Spleen (tissue), 11 donors: ENCODE measurements at regions not wholly inside any gene's neighbourhood (a gene's known extent, or its start where the extent isn't known, plus 50 kb on each side); places are given as distances from the start of the nearest gene placed in this dataset.

ENCODE experiments used
- DNase-seq: peaks from one replicate; pipeline ENCODE4 v3.0.0-alpha.2; 2020
- H3K27ac ChIP-seq, 8 donors: fragments of 200-600 bp; sonication (generic) in 7 of 8; 1 replicate in 4 of 8; 2 replicates in 4 of 8; pipeline versions ENCODE4 v1.5.0 to v1.8.0; 2016 to 2021; ENCODE audit warnings: inconsistent platforms in 4 of 8, mild to moderate bottlenecking in 4 of 8, moderate library complexity in 1 of 8
- H3K27me3 ChIP-seq, 7 donors: fragments of 200-600 bp; sonication (generic) in 6 of 7; replicated peaks in 1 of 7; 1 replicate in 4 of 7; 2 replicates in 3 of 7; pipeline versions ENCODE4 v1.5.0 to v1.8.0; 2016 to 2021; ENCODE audit warnings: inconsistent platforms in 3 of 7, mild to moderate bottlenecking in 1 of 7
- H3K36me3 ChIP-seq, 6 donors: fragments of 200-600 bp; sonication (generic) in 5 of 6; 1 replicate in 4 of 6; 2 replicates in 2 of 6; pipeline versions ENCODE4 v1.5.0 to v1.8.0; 2016 to 2021; ENCODE audit warnings: inconsistent platforms in 2 of 6
- H3K4me1 ChIP-seq, 6 donors: fragments of 200-600 bp; sonication (generic) in 5 of 6; 1 replicate in 3 of 6; 2 replicates in 3 of 6; pipeline versions ENCODE4 v1.5.0 to v1.8.0; 2016 to 2021; ENCODE audit warnings: inconsistent platforms in 3 of 6
- H3K4me3 ChIP-seq, 8 donors: fragments of 200-600 bp; sonication (generic) in 7 of 8; 1 replicate in 4 of 8; 2 replicates in 4 of 8; pipeline versions ENCODE4 v1.5.0 to v1.8.0; 2016 to 2021; ENCODE audit warnings: inconsistent platforms in 4 of 8, mild to moderate bottlenecking in 4 of 8, moderate library complexity in 2 of 8
- H3K9me3 ChIP-seq, 8 donors: fragments of 200-600 bp; sonication (generic) in 7 of 8; 1 replicate in 4 of 8; 2 replicates in 4 of 8; pipeline versions ENCODE4 v1.5.0 to v1.8.0; 2016 to 2021; ENCODE audit warnings: inconsistent platforms in 4 of 8
- POLR2A ChIP-seq, 3 donors: fragments of 450-650 bp; IDR thresholded peaks; one replicate each; pipeline ENCODE4 v1.5.1; 2017; ENCODE audit warnings: antibody characterized with exemption in 3 of 3, mild to moderate bottlenecking in 1 of 3
- POLR2AphosphoS5 ChIP-seq, 3 donors: sonication (generic); formaldehyde crosslinking; IDR thresholded peaks; one replicate each; pipeline ENCODE4 v1.5.1; 2017; ENCODE audit warnings: antibody characterized with exemption in 3 of 3
- WGBS, 5 donors: extraction: QIAGEN DNeasy Blood & Tissue Kit in 3 of 5; methylation state at CpG; one replicate each; pipeline versions ENCODE4 v1.1.5 to v1.1.7; 2013 to 2018; 5-methylcytosine and 5-hydroxymethylcytosine counted together
- intact Hi-C: fragments of 100-400 bp; cut with DNase I; formaldehyde crosslinking; loops from one replicate; pipeline ENCODE4 v1.15.0; 2023; ENCODE audit warnings: low total_unique reads
- TF ChIP-seq, protein P1 (sequence below), 11 experiments: fragments of 200-600 bp in 7 of 11; fragments of 450-650 bp in 4 of 11; sonication (generic) in 4 of 11; IDR thresholded peaks in 8 of 11; conservative IDR thresholded peaks in 3 of 11; 1 replicate in 7 of 11; 2 replicates in 4 of 11; pipeline versions ENCODE4 v1.4.0 to v1.8.0; 2016 to 2021; ENCODE audit warnings: antibody characterized with exemption in 11 of 11, inconsistent platforms in 4 of 11, mild to moderate bottlenecking in 1 of 11
- donor health status: healthy with polysubstance abuse.
- donor health status: DM: no; HTN: no; CAD: no; lungs with moderate emphysema.
- donor health status: DM: no; HTN: no; CAD: no.
- donor health status: Bipolar disorder and iron deficiency.
- donor health status: healthy.
- donor health status: DM: no; HTN: no; CAD: no.
- donor health status: DM: yes; HTN: yes; CAD: no.

DNA sequence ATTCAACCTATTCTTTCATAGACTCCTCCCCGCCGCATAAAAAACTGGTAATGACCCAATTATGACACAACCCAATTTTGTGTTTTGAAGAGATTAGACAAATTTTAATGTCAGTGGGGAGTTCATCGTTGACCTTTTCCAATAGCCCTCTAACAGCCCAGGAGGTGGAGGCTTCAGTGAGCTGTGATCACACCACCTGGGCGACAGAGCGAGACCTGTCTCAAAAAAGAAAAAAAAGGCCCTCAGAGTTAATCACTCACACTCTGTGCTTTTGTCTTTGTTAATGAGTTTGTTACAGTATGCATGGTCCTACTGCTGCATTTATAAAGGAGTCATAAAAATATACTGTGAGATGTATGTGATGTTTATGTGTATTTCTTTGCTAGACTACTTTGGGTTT is 510.6 kb downstream of the CPS1 start:
- Histone ChIP-seq H3K27ac (no peak overlapping the region), H3K9me3 (no peaks in the 10 kb centered on the region), H3K4me1 (no peaks in the 10 kb centered on the region), H3K27me3 (no peaks in the 10 kb centered on the region), H3K4me3 (no peak overlapping the region), H3K36me3 (no peaks in the 10 kb centered on the region)
- DNase-seq: no peak
- intact Hi-C loops: no loop called here
- 85 to 99% (median 91%) methylated on average over 5 of the region's 5 CpGs for WGBS, 5 donors
- TF ChIP-seq POLR2AphosphoS5 (IDR thresholded peaks at IDR 0.05) (no peak), POLR2A (IDR thresholded peaks at IDR 0.05) (no peak)
- TF ChIP-seq, protein P1, sequence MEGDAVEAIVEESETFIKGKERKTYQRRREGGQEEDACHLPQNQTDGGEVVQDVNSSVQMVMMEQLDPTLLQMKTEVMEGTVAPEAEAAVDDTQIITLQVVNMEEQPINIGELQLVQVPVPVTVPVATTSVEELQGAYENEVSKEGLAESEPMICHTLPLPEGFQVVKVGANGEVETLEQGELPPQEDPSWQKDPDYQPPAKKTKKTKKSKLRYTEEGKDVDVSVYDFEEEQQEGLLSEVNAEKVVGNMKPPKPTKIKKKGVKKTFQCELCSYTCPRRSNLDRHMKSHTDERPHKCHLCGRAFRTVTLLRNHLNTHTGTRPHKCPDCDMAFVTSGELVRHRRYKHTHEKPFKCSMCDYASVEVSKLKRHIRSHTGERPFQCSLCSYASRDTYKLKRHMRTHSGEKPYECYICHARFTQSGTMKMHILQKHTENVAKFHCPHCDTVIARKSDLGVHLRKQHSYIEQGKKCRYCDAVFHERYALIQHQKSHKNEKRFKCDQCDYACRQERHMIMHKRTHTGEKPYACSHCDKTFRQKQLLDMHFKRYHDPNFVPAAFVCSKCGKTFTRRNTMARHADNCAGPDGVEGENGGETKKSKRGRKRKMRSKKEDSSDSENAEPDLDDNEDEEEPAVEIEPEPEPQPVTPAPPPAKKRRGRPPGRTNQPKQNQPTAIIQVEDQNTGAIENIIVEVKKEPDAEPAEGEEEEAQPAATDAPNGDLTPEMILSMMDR (IDR thresholded peaks at IDR 0.05 in 8 of 11, conservative IDR thresholded peaks at IDR 0.05 in 3 of 11): no peak

DNA sequence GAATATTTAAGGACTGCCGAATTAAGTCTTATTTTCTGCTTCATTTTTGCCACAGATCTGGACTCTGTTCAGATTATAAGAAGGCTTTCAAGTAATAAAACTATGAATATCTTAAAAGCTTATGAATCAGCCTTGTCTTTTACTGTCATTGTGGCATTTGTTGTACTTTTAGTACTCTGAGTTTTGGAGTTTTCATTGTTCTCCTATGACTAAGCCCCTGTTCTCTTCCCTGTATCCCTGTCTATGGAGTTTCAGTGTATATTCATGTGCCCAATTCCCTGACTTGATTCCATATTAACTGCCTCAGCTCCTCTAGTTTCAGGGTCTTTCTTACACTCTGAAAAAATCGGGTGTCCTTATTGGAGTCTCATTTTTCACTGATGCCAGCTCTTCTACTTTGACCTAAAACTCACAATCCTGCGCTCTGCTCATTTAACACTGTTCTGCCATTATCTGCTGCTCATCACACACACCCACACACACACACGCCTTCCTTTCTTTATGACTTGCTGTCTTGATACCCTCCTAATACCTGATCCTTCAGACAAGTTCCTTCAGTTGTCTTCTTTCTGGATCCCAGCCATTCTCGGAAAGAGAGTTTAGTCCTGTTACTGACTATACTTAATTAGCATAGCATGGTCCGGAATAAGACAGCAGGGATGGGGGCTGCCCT is 511.8 kb downstream of the CPS1 start:
- Histone ChIP-seq H3K9me3 (no peaks in the 10 kb centered on the region), H3K27me3 (peaks cover 0 to 7% (median 0%) of the 10 kb centered on the region in 7 donors), H3K4me3 (no peak overlapping the region), H3K4me1 (no peaks in the 10 kb centered on the region), H3K36me3 (no peaks in the 10 kb centered on the region), H3K27ac (no peak overlapping the region)
- DNase-seq: no peak
- WGBS, 5 donors: 72 to 85% (median 81%) methylated on average over 6 of the region's 6 CpGs
- TF ChIP-seq POLR2A (IDR thresholded peaks at IDR 0.05): no peak
- TF ChIP-seq POLR2AphosphoS5 (IDR thresholded peaks at IDR 0.05): no peak
- TF ChIP-seq, protein P1 (IDR thresholded peaks at IDR 0.05 in 8 of 11, conservative IDR thresholded peaks at IDR 0.05 in 3 of 11): no peak
- intact Hi-C loops: no loop called here

DNA sequence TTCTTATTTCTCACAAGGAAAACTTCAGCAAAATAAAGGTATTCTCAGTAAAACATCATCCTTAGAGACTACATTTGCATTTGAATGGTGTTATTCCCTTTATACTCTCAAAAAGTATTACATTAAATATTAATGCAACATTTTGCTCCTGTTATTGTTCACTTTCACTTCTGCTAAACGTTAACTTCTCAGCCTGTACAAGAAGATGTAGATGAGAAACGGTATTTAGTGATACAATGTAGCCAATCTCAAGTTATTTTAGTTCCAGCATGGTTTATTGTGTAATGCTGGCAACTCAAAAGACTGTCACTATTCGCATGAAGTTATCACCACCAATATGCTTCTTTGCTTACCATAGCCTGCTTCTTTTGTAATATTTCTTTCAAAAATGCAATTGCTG is 514.1 kb downstream of the CPS1 start:
- Histone ChIP-seq H3K4me1 (no peaks in the 10 kb centered on the region), H3K27ac (no peak overlapping the region), H3K36me3 (no peaks in the 10 kb centered on the region), H3K27me3 (peaks cover 0 to 7% (median 0%) of the 10 kb centered on the region in 7 donors), H3K4me3 (no peak overlapping the region), H3K9me3 (no peaks in the 10 kb centered on the region)
- TF ChIP-seq POLR2AphosphoS5 (IDR thresholded peaks at IDR 0.05) (no peak), POLR2A (IDR thresholded peaks at IDR 0.05) (no peak)
- TF ChIP-seq, protein P1 (IDR thresholded peaks at IDR 0.05 in 8 of 11, conservative IDR thresholded peaks at IDR 0.05 in 3 of 11): no peak
- intact Hi-C loops: no loop called here
- WGBS, 5 donors: 65 to 78% (median 68%) methylated on average over 3 of the region's 3 CpGs
- DNase-seq: no peak

DNA sequence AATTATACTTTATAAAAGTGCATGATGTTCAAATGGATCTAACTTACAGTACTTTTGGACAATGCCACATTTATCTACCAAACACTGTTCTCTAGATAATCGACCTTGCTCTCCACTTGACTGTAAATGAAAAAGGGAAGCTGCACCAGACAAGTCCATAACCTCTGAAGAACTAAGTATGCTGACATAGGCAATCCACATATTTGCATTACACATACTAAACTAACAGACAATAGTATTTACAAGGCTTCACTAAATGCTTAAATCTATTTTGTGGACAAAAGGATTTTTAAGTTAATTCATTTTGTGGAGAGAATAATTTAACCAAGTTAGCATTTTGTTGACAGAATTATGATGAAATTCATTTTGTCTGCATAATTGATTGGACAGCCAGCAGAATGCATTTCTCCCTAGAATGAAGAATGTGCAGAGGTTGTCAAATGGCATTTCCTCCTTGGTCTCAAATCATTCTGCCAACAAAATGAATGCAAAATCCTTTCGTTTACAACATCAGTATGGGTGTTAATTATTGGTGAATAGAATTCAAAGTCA is 520.9 kb downstream of the CPS1 start:
- 11 to 22% (median 21%) methylated on average over 2 of the region's 2 CpGs for WGBS, 5 donors
- Histone ChIP-seq H3K27me3 (peaks cover 0 to 12% (median 0%) of the 10 kb centered on the region in 7 donors), H3K4me1 (no peaks in the 10 kb centered on the region), H3K9me3 (no peaks in the 10 kb centered on the region), H3K36me3 (no peaks in the 10 kb centered on the region), H3K27ac (no peak overlapping the region), H3K4me3 (no peak overlapping the region)
- no peak for DNase-seq
- TF ChIP-seq, protein P1 (IDR thresholded peaks at IDR 0.05 in 8 of 11, conservative IDR thresholded peaks at IDR 0.05 in 3 of 11): no peak
- no peak for TF ChIP-seq POLR2AphosphoS5 (IDR thresholded peaks at IDR 0.05)
- no peak for TF ChIP-seq POLR2A (IDR thresholded peaks at IDR 0.05)
- intact Hi-C loops: no loop called here
